Omental fat pad (tissue), 3 donors: ENCODE measurements at regions not wholly inside any gene's neighbourhood (a gene's known extent, or its start where the extent isn't known, plus 50 kb on each side); places are given as distances from the start of the nearest gene placed in this dataset.

Experiments
- ATAC-seq: fragments of 150-250 bp; one replicate; pipeline ENCODE4 v1.9.1; 2016; ENCODE audit warnings: mild to moderate bottlenecking, moderate library complexity; ENCODE audit not compliant: low FRiP score
- DNase-seq: peaks from one replicate; pipeline ENCODE4 v3.0.0-alpha.2; 2019; ENCODE audit warnings: low spot score
- TF ChIP-seq, protein P1 (sequence below), 3 donors: fragments of 450-650 bp; IDR thresholded peaks; one replicate each; pipeline ENCODE4 v1.5.1; 2016 to 2017; ENCODE audit warnings: antibody characterized with exemption in 3 of 3, mild to moderate bottlenecking in 3 of 3, moderate library complexity in 2 of 3

- DNase-seq (no peak), ATAC-seq (no peak)
- TF ChIP-seq, protein P1, sequence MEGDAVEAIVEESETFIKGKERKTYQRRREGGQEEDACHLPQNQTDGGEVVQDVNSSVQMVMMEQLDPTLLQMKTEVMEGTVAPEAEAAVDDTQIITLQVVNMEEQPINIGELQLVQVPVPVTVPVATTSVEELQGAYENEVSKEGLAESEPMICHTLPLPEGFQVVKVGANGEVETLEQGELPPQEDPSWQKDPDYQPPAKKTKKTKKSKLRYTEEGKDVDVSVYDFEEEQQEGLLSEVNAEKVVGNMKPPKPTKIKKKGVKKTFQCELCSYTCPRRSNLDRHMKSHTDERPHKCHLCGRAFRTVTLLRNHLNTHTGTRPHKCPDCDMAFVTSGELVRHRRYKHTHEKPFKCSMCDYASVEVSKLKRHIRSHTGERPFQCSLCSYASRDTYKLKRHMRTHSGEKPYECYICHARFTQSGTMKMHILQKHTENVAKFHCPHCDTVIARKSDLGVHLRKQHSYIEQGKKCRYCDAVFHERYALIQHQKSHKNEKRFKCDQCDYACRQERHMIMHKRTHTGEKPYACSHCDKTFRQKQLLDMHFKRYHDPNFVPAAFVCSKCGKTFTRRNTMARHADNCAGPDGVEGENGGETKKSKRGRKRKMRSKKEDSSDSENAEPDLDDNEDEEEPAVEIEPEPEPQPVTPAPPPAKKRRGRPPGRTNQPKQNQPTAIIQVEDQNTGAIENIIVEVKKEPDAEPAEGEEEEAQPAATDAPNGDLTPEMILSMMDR (IDR thresholded peaks at IDR 0.05): no peak
Measured at GRCh38 chr9:106403081-106403480, 459.9 kb upstream of the ZNF462 start.

DNA sequence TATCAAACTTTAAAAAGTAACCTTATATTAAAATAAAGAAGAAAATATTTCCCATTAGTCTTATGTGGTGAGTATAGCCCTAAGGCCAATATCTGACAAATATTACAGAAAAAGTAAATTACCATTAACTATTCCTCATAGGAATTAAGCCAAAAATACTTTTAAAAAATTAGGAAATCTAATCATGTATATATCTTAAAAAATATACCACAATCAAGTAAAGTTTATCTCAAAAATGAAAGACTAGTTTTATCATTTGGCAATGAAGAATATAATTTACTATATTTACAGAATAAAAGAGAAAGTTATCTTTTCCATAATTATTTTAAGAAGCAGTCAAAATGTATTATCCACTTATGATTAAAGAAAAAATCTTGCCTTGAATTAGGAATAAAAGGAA, 458.8 kb upstream of the ZNF462 start:
- ATAC-seq (no peak), DNase-seq (no peak)
- TF ChIP-seq, protein P1 (IDR thresholded peaks at IDR 0.05): no peak

GRCh38 chr9:106405871-106406435, 457.0 kb upstream of the ZNF462 start:
- no peak for DNase-seq
- TF ChIP-seq, protein P1 (IDR thresholded peaks at IDR 0.05): no peak
- no peak for ATAC-seq

DNA sequence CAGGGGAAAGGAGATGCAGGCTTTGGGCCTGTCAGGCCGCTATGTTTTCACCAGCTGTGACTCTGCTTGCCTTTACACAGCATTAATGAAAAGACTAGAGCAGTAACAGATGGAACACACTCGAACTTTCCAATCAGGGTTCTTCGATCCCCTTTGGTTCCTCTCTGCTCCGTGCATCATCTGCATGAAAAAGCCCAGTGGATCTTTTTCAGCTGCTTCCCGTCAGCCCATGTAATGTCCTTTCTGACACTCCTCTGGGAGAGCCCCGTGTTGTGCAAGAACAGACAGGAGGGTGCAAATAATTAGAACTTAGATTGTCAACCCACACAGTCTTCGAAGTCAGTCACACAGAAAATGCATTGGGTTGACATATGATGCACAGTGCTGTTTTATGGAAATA, 448.9 kb upstream of the ZNF462 start:
- DNase-seq (no peak), ATAC-seq (no peak)
- TF ChIP-seq, protein P1 (IDR thresholded peaks at IDR 0.05): no peak

DNA sequence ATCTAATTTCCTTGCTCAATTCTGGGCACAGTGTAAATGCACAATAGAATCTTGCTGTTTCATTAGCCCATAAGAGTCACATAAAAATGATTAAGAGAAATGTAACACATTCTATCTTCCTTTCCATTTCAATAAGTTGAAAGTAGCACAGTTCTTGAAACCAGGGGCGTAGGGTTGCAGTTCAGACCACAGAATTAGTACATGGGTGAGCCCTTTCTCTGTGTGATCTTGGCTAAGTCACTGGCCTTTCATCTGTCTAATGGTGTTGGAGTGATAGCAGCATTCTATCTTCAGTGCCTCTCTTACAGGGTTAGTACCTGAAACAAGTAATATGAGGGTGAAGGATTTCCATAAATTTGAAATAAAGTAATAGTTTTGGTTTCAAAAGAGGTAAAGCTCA, 445.3 kb upstream of the ZNF462 start:
- ATAC-seq (no peak), DNase-seq (no peak)
- TF ChIP-seq, protein P1 (IDR thresholded peaks at IDR 0.05): no peak

DNA sequence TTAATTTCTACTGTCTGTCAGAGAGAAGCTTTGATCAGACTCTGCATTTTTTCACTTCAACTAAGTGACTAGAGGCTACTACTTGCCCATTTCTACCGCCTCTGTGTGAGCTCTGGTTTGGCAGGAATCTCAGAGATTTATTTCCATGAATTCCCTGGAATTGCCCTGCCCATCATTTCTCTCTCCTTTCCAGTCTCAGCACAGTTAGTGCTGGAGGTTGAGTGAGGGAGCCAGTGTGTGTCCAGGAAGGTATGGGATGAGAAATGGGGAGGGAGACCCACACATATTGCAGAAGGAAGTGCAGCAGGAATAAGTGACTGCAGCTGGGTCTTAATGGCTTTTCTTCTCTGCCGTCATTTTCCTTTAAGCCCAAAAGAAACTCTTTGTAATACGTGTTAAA, 443.1 kb upstream of the ZNF462 start:
- ATAC-seq: no peak
- TF ChIP-seq, protein P1 (IDR thresholded peaks at IDR 0.05): no peak
- DNase-seq: no peak

GRCh38 chr9:106420511-106420944, 442.4 kb upstream of the ZNF462 start:
- DNase-seq (no peak), ATAC-seq (no peak)
- TF ChIP-seq, protein P1 (IDR thresholded peaks at IDR 0.05): no peak
